Left colon (tissue), 2 donors: ENCODE measurements at regions not wholly inside any gene's neighbourhood (a gene's known extent, or its start where the extent isn't known, plus 50 kb on each side); places are given as distances from the start of the nearest gene placed in this dataset.
"Not testable (repeated sequence)": the region's sequence is repeated elsewhere in the genome, so short reads cannot be mapped to it uniquely, and the experiment has no call there.

Experiments used
- ATAC-seq: fragments of 200-7000 bp; cut with Tn5 transposase; one replicate; pipeline ENCODE4 v1.9.1; 2020; ENCODE audit warnings: mild to moderate bottlenecking, moderate library complexity
- DNase-seq, 2 donors: peaks; one replicate each; pipeline ENCODE4 v3.0.0-alpha.2; 2020
- intact Hi-C, 2 donors: fragments of 100-400 bp; cut with DNase I in 1 of 2; cut with micrococcal nuclease in 1 of 2; formaldehyde crosslinking; loops; one replicate each; pipeline versions ENCODE4 v1.11.2 to v1.14.0; 2022; cut with DNase I, micrococcal nuclease
- donor health status: DM: no; HTN: no; CAD: no.
- donor health status: DM: yes; HTN: yes; CAD: no.

- intact Hi-C loops, DNase-seq: not testable (repeated sequence)
- peak; percentile 36 for ATAC-seq
Observed at GRCh38 chr9:39463696-39464095, 108.2 kb downstream of the SPATA31A1 start.

DNA sequence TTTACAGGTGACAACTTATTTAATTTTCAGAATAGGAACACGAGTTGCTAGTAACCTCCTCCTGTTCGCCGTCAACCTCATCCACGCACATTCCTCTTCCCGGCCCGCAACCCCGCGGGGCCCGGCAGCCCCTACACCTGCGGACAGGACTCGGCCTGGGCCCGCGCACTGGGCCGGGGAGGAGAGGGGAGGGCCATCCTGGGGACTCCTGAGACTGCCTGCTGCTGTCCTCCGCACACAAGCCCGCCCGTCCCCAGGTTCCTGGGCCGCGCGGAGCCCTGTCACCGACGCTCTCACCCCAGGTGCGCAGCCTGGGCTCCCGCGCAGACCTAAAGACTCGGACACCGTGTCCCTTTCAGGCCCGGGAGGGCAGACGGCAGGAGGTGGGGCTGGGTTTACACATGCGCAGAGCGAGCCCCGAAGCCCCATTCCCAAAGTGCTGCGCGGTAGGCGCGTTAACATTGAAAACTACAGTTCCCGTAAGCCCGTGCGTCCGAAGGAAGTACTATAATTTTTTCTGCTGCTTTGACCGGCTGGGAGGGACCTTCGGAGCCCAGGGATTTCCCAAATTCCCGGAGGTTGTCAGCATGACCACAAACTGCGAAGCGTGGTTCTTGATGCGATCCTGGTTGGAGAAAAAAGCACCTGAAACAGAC is 108.8 kb downstream of the SPATA31A1 start:
- intact Hi-C loops: not testable (repeated sequence)
- peak; percentile 100 for ATAC-seq

GRCh38 chr9:39474499-39474898 is 119.0 kb downstream of the SPATA31A1 start:
- DNase-seq, intact Hi-C loops, ATAC-seq: not testable (repeated sequence)

More for the DNA sequence above, 108.8 kb downstream of the SPATA31A1 start:
- DNase-seq: peak; percentile 83 to 88

DNA sequence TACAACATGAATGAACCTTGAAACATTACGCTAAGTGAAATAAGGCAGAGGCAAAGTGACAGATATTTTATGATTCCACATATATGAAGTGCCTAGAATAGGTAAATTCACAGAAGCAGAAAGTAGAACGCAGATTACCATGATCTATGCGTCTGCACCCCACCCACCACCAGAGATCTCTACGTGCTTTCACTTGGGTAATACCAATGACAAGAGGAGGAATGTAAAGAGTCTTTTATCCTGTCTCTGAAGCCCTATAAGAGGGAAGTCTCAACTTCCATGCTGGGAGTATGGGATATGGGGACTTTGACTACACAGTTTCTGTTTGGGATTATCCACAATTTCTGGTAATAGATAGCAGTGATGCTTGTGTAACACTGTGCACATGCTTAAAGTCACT is 127.6 kb downstream of the SPATA31A1 start:
- DNase-seq, ATAC-seq, intact Hi-C loops: not testable (repeated sequence)

DNA sequence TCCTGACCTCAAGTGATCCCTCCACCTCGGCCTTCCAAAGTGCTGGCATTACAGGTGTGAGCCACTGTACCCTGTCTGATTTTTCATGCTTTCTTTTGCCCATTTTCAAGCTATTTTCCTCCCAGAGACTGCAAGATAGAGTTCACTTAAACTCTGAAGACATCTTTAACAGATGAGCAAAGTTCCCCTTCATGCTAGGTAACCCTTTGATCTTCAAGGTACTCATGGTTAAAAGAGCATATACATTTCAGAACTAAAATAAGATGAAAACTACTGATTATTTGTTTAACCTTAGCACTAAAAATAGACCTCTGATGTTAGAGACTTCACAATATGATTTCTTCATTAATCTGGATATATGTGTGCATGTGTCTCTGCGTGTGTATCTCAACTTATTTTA is 128.4 kb downstream of the SPATA31A1 start:
- ATAC-seq, intact Hi-C loops, DNase-seq: not testable (repeated sequence)

DNA sequence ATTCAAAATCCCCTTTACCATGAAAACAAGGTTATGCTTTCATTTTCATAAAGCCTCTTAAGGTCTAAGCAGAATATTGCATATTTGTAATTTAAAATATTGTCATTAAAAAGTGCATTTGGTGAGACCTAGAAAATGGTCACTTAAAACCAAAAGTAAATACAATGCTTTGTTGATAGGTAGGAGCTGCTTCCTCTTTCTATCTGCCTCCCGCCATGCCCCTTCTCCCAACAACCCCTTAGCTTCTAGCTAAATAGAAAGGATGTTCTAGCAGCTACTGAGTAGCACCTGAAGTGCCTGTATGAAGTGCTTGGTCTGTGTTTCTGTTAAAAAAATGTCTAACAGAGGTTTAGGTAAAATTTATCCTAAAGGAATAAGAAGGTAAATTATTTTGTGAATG is 128.8 kb downstream of the SPATA31A1 start:
- ATAC-seq, intact Hi-C loops, DNase-seq: not testable (repeated sequence)

DNA sequence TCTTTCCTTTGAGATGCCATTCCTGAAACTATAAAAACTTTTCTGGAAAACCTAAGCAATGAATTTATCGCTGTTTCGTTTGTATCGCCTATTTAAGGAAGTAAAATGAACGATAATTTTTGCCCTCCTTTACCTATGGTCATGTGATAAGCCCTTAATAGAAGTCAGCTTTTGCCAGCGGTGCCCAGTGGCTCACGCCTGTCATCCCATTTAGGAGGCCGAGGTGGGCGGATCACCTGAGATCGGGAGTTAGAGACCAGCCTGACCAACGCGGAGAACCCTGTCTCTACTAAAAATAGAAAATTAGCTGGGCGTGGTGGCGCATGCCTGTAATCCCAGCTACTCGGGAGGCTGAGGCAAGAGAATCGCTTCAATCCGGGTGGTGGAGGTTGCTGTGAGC is 132.0 kb downstream of the SPATA31A1 start:
- DNase-seq, intact Hi-C loops, ATAC-seq: not testable (repeated sequence)

GRCh38 chr9:39496248-39496647 is 140.8 kb downstream of the SPATA31A1 start:
- ATAC-seq, DNase-seq, intact Hi-C loops: not testable (repeated sequence)

GRCh38 chr9:39503178-39503577 is 147.7 kb downstream of the SPATA31A1 start:
- intact Hi-C loops, DNase-seq, ATAC-seq: not testable (repeated sequence)

GRCh38 chr9:39527387-39528029 is 172.0 kb downstream of the SPATA31A1 start:
- ATAC-seq, DNase-seq, intact Hi-C loops: not testable (repeated sequence)

DNA sequence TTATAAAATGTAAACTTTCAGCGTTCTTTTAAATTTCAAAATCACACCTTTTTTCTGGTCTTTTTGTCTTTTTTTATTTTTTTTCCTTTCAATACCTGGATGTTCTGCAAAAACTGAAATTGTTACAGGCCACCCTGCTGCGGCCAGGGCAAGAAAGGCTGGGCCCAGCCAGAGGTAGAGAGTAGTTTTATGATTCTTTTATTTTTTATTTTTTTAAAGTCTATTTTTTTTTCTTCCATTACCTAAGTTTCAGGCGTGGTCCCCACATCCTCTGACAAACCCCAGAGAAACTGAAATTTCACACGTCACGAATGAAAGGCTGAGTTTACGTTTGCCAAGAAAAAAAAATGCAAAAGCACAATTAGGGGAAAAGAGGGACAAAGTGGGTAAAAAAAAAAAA is 177.1 kb downstream of the SPATA31A1 start:
- ATAC-seq, intact Hi-C loops, DNase-seq: not testable (repeated sequence)

- ATAC-seq, DNase-seq, intact Hi-C loops: not testable (repeated sequence)
Observed at GRCh38 chr9:39533001-39533762, 177.7 kb downstream of the SPATA31A1 start.

DNA sequence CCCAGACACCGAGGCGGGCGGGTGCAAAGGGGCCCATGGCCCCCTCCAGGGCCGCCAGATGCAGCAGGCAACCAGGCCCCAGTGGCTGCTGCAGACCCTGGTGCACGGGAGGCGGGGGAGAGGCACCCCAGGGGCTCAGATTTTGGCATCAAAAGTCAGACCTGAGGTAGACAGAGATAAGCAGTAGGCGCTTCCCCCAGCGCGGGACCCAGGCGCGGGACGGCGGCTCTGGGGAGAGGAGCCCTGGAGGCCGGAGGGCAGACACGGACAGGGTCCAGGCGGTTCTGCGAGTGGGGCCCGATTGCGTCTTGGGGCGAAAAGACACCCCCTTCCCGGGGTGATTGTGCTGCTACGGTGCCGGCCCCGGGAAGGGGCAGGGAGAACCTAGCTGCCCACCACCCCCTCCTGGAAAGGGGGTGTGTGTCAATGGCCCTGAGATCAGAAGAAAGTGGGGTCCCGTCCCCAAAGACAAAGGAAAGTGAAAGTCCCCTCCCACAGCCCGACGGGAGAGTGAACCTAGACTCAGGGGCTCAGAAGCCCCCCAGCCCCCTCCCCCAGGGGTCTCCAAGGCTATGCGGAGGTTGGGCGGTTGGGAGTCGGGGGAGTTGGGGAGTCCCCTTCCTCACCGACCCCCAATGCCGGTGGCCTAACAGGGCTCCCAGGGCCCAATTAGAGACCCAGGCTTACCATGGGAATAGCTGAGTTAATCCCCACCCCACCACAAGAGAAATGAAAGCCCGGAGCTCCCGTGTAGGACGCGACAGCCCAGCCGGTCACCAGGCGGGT is 178.5 kb downstream of the SPATA31A1 start:
- intact Hi-C loops, ATAC-seq, DNase-seq: not testable (repeated sequence)

- intact Hi-C loops, ATAC-seq, DNase-seq: not testable (repeated sequence)
Observed at GRCh38 chr9:39534897-39535296, 179.4 kb downstream of the SPATA31A1 start.

DNA sequence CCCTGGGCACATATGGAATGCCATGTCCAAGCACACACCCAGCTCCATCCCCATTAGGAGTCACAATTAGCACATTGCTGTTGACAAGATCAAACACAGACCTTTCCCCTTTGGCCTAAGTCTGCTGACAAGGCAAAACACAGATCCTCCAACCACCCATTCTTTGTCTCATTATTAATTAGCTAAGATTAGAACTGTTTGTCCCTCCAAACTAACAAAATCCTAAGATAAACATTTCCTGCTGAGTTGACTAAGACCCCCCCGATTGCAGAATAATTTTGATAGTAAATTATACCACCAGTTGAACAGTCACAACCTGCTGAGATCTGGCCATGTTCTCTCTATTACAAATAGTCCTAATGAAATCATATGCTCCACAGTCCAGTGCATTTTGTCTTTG is 186.7 kb downstream of the SPATA31A1 start:
- intact Hi-C loops, DNase-seq, ATAC-seq: not testable (repeated sequence)

DNA sequence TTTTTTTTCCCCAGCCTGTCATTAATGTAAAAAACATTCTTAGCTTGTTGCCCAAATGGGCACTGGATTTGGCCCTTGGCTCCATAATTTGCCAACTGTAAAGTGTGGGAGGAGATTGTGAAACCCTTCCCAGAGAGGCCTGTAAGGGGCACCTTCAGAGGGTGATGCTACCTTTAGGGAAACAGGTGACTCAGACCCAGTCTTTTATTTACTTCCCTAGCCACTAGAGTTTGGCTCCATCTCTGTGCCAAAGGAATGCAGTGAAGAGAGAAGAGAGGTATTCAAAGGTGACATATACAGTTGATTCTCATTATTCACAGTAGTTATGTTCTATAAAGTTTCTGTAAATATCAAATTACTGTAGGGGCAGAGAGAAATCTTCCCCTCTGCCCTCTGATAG is 189.6 kb downstream of the SPATA31A1 start:
- DNase-seq, ATAC-seq, intact Hi-C loops: not testable (repeated sequence)

DNA sequence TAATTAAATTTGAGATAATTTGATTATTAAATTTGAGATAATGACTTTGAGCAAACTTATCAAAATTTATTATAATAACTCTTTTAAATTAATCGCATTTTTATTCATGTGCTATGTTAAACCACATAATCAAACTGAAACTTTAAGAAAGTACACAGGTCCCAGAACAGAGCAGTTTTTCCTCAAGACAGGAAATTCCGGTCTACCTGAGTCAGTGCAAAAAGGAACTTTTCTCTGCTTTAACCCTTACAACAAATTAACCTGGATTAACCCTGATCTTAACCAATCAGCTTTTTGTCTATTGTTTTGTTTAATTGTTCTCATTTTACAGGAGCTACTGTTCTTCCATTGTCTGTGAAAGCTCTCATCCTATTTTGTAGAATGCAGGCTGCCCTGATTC is 195.1 kb downstream of the SPATA31A1 start:
- intact Hi-C loops, ATAC-seq, DNase-seq: not testable (repeated sequence)

GRCh38 chr9:39551544-39551943 is 196.1 kb downstream of the SPATA31A1 start:
- intact Hi-C loops, DNase-seq, ATAC-seq: not testable (repeated sequence)
